ENCODE measurements at regions not wholly inside any gene's neighbourhood (a gene's known extent, or its start where the extent isn't known, plus 50 kb on each side); places are given as distances from the start of the nearest gene placed in this dataset.
"Not testable (repeated sequence)": the region's sequence is repeated elsewhere in the genome, so short reads cannot be mapped to it uniquely, and the experiment has no call there.

DNA sequence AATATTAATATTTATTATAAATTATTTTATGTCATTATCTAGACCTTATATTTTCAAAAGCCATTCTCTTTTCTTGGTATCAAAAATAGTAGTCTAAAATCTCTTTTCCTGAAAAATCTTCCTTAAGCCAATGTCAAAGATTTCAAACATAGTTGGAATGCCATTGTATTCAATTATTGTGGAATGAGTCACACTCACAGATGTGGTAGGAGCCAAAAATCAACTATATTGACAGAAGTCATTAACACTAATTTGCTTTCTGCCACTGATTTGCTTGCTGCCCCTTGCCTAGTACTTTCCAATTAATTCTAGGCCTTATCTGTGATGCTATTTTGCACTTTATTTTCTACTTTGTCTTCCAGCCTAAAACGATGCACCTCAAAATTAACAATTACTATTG lies 1326.3 kb upstream of the GJE1 start:
- H3K27ac ChIP-seq, result no peak overlapping the region
- H3K4me3 ChIP-seq, result no peak overlapping the region
- no peak for TF ChIP-seq CTCF (IDR thresholded peaks at IDR 0.05)
- DNase-seq (ENCODE audit: low spot score), result no peak

GRCh38 chr6:140794544-140794943 lies 1338.2 kb upstream of the GJE1 start:
- no peak overlapping the region for H3K4me3 ChIP-seq
- H3K27ac ChIP-seq, result no peak overlapping the region
- TF ChIP-seq CTCF (IDR thresholded peaks at IDR 0.05), result no peak
- DNase-seq (ENCODE audit: low spot score), result no peak

DNA sequence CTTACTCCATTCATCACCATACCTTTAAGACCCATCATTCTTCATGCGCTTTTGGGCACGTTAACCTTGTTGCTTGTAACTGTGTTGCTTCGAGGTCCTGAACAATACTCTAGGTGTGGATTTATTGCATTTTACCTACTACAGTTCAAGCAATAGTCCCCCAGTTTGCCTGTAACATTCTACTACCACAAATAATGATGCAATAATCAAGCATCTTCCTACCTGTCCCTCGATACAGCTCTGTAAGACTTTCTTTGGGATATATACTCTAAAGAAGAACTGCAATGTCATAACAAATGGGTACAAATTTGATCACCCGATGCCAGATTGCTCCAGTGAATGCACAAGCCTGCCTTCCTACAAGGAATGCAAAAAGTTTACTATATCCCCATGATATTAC lies 1342.6 kb upstream of the GJE1 start:
- no peak overlapping the region for H3K27ac ChIP-seq
- no peak for DNase-seq (ENCODE audit: low spot score)
- no peak overlapping the region for H3K4me3 ChIP-seq
- TF ChIP-seq CTCF (IDR thresholded peaks at IDR 0.05), result no peak

- TF ChIP-seq CTCF (IDR thresholded peaks at IDR 0.05), result no peak
- Histone ChIP-seq H3K4me3 (no peak overlapping the region), H3K27ac (no peak overlapping the region)
- no peak for DNase-seq (ENCODE audit: low spot score)
These were observed 1343.3 kb upstream of the GJE1 start for GRCh38 chr6:140789466-140789865.

DNA sequence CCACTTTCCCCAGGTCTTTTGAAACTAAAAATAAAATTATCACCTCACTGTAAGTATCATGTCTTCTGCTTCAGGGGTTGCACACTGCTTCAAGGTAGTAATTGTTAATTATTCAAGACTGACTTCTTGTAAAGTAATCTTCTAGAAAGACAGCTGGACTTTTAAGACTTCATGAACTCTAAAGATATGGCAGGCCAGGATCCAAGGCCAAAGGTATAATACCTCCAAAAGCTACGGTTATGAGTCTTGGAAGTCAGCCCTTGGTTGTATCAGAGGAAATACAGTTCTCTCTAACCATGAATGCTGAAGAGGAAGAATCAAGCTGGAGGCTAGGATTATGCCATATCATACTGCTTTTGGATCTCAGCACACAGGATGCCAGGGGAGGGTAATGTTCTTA lies 1346.8 kb upstream of the GJE1 start:
- DNase-seq (ENCODE audit: low spot score), result no peak
- TF ChIP-seq CTCF (IDR thresholded peaks at IDR 0.05), result no peak
- Histone ChIP-seq H3K4me3 (no peak overlapping the region), H3K27ac (no peak overlapping the region)

GRCh38 chr6:140784573-140784972 lies 1348.2 kb upstream of the GJE1 start:
- no peak overlapping the region for H3K27ac ChIP-seq
- no peak for DNase-seq (ENCODE audit: low spot score)
- H3K4me3 ChIP-seq, result no peak overlapping the region
- TF ChIP-seq CTCF (IDR thresholded peaks at IDR 0.05), result no peak

GRCh38 chr6:140783504-140783903 lies 1349.2 kb upstream of the GJE1 start:
- not testable (repeated sequence) for H3K4me3 ChIP-seq; H3K27ac ChIP-seq; DNase-seq (ENCODE audit: low spot score)

GRCh38 chr6:140782941-140783340 lies 1349.8 kb upstream of the GJE1 start:
- no peak for DNase-seq (ENCODE audit: low spot score)
- TF ChIP-seq CTCF (IDR thresholded peaks at IDR 0.05), result no peak
- no peak overlapping the region for H3K4me3 ChIP-seq
- H3K27ac ChIP-seq, result no peak overlapping the region

Data from coronary artery (tissue), 2 donors.